Testis (tissue), 2 donors: ENCODE measurements at regions not wholly inside any gene's neighbourhood (a gene's known extent, or its start where the extent isn't known, plus 50 kb on each side); places are given as distances from the start of the nearest gene placed in this dataset.

Experiments
- POLR2A ChIP-seq: fragments of 450-650 bp; IDR thresholded peaks from one replicate; pipeline ENCODE4 v1.6.1; 2017; ENCODE audit warnings: antibody characterized with exemption, mild to moderate bottlenecking, moderate library complexity
- TF ChIP-seq, protein P1 (sequence below), 3 experiments: fragments of 450-650 bp in 2 of 3; fragments of 200-600 bp in 1 of 3; sonication (generic) in 1 of 3; IDR thresholded peaks; one replicate each; pipeline ENCODE4 v1.5.1; 2016 to 2019; ENCODE audit warnings: antibody characterized with exemption in 3 of 3, mild to moderate bottlenecking in 2 of 3, moderate library complexity in 1 of 3

DNA sequence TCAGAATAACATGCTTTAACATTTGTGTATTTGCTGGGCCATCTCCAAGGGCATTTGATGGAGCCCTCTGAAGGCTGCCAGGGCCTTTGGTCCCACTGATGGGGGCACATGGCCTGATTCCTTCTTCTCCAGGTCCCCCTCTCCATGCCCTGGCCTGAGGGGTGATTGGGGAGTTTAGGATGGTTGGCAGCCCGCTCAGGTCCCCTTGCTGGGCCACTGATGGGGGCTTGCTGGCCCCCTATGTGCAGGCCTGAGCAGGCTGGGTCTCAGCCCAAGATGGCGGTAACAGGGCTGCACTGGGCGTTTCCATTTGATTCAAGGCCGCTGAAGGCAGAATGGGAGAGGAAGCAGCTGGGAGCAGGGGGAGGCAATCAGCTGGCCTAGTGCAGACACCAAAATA lies 113.7 kb upstream of the NECTIN1 start:
- TF ChIP-seq, protein P1, sequence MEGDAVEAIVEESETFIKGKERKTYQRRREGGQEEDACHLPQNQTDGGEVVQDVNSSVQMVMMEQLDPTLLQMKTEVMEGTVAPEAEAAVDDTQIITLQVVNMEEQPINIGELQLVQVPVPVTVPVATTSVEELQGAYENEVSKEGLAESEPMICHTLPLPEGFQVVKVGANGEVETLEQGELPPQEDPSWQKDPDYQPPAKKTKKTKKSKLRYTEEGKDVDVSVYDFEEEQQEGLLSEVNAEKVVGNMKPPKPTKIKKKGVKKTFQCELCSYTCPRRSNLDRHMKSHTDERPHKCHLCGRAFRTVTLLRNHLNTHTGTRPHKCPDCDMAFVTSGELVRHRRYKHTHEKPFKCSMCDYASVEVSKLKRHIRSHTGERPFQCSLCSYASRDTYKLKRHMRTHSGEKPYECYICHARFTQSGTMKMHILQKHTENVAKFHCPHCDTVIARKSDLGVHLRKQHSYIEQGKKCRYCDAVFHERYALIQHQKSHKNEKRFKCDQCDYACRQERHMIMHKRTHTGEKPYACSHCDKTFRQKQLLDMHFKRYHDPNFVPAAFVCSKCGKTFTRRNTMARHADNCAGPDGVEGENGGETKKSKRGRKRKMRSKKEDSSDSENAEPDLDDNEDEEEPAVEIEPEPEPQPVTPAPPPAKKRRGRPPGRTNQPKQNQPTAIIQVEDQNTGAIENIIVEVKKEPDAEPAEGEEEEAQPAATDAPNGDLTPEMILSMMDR (IDR thresholded peaks at IDR 0.05), result no peak
- TF ChIP-seq POLR2A, result no peak
